ENCODE measurements at regions not wholly inside any gene's neighbourhood (a gene's known extent, or its start where the extent isn't known, plus 50 kb on each side); places are given as distances from the start of the nearest gene placed in this dataset.

- ATAC-seq (peak; percentile 67), DNase-seq (peak in 2 of 3 donors; percentile 8 to 32)
- H3K4me1 Mint-ChIP-seq: peaks cover 12% of the 10 kb centered on the region
- peaks cover 3% of the 10 kb centered on the region for H3K36me3 Mint-ChIP-seq (ENCODE audit: low read depth)
- H3K27me3 Mint-ChIP-seq: no peaks in the 10 kb centered on the region
- no peak overlapping the region for H3K27ac Mint-ChIP-seq
- H3K4me3 Mint-ChIP-seq: no peak overlapping the region
- H3K9me3 ChIP-seq (ENCODE audit: control insufficient read depth, low read length, poor library complexity, severe bottlenecking): no peaks in the 10 kb centered on the region
These were observed 97.3 kb upstream of the DCLK2 start for GRCh38 chr4:149980941-149981340.

GRCh38 chr4:149983401-149983800 lies 94.8 kb upstream of the DCLK2 start:
- Mint-ChIP-seq H3K4me1 (peaks cover 15% of the 10 kb centered on the region), H3K27me3 (no peaks in the 10 kb centered on the region), H3K4me3 (no peak overlapping the region), H3K36me3 (ENCODE audit: low read depth) (peaks cover 3% of the 10 kb centered on the region), H3K27ac (no peak overlapping the region)
- DNase-seq (no peak), ATAC-seq (no peak)
- H3K9me3 ChIP-seq (ENCODE audit: control insufficient read depth, low read length, poor library complexity, severe bottlenecking): no peaks in the 10 kb centered on the region

GRCh38 chr4:149983931-149984330 lies 94.3 kb upstream of the DCLK2 start:
- no peaks in the 10 kb centered on the region for H3K27me3 Mint-ChIP-seq
- H3K4me3 Mint-ChIP-seq: no peak overlapping the region
- no peak for ATAC-seq
- H3K36me3 Mint-ChIP-seq (ENCODE audit: low read depth): peaks cover 3% of the 10 kb centered on the region
- peaks cover 15% of the 10 kb centered on the region for H3K4me1 Mint-ChIP-seq
- no peak for DNase-seq
- no peaks in the 10 kb centered on the region for H3K9me3 ChIP-seq (ENCODE audit: control insufficient read depth, low read length, poor library complexity, severe bottlenecking)
- H3K27ac Mint-ChIP-seq: no peak overlapping the region

GRCh38 chr4:149985981-149986380 lies 92.3 kb upstream of the DCLK2 start:
- ATAC-seq (no peak), DNase-seq (no peak)
- Mint-ChIP-seq H3K36me3 (ENCODE audit: low read depth) (peaks cover 3% of the 10 kb centered on the region), H3K4me3 (no peak overlapping the region), H3K27ac (peak overlapping the region; percentile 89), H3K4me1 (peaks cover 15% of the 10 kb centered on the region), H3K27me3 (no peaks in the 10 kb centered on the region)
- no peaks in the 10 kb centered on the region for H3K9me3 ChIP-seq (ENCODE audit: control insufficient read depth, low read length, poor library complexity, severe bottlenecking)

GRCh38 chr4:149986917-149987316 lies 91.3 kb upstream of the DCLK2 start:
- Mint-ChIP-seq H3K27me3 (no peaks in the 10 kb centered on the region), H3K36me3 (ENCODE audit: low read depth) (peaks cover 3% of the 10 kb centered on the region), H3K4me3 (no peak overlapping the region), H3K4me1 (peaks cover 15% of the 10 kb centered on the region), H3K27ac (peak overlapping the region; percentile 89)
- ATAC-seq: no peak
- no peak for DNase-seq
- no peaks in the 10 kb centered on the region for H3K9me3 ChIP-seq (ENCODE audit: control insufficient read depth, low read length, poor library complexity, severe bottlenecking)

- DNase-seq (no peak), ATAC-seq (no peak)
- Mint-ChIP-seq H3K27me3 (no peaks in the 10 kb centered on the region), H3K4me1 (peaks cover 11% of the 10 kb centered on the region), H3K36me3 (ENCODE audit: low read depth) (peaks cover under 1% of the 10 kb centered on the region), H3K27ac (no peak overlapping the region), H3K4me3 (peak overlapping the region; percentile 12)
- no peaks in the 10 kb centered on the region for H3K9me3 ChIP-seq (ENCODE audit: control insufficient read depth, low read length, poor library complexity, severe bottlenecking)
These were observed 90.7 kb upstream of the DCLK2 start for GRCh38 chr4:149987330-149988086.

- ATAC-seq (no peak), DNase-seq (no peak)
- H3K27ac Mint-ChIP-seq: no peak overlapping the region
- no peaks in the 10 kb centered on the region for H3K9me3 ChIP-seq (ENCODE audit: control insufficient read depth, low read length, poor library complexity, severe bottlenecking)
- H3K4me3 Mint-ChIP-seq: no peak overlapping the region
- no peaks in the 10 kb centered on the region for H3K27me3 Mint-ChIP-seq
- H3K4me1 Mint-ChIP-seq: peaks cover 10% of the 10 kb centered on the region
- no peaks in the 10 kb centered on the region for H3K36me3 Mint-ChIP-seq (ENCODE audit: low read depth)
These were observed 90.2 kb upstream of the DCLK2 start for GRCh38 chr4:149988087-149988410.

- DNase-seq (no peak), ATAC-seq (no peak)
- Mint-ChIP-seq H3K4me3 (peak overlapping the region; percentile 36), H3K4me1 (peaks cover 6% of the 10 kb centered on the region), H3K27ac (no peak overlapping the region), H3K36me3 (ENCODE audit: low read depth) (no peaks in the 10 kb centered on the region), H3K27me3 (no peaks in the 10 kb centered on the region)
- no peaks in the 10 kb centered on the region for H3K9me3 ChIP-seq (ENCODE audit: control insufficient read depth, low read length, poor library complexity, severe bottlenecking)
These were observed 85.2 kb upstream of the DCLK2 start for GRCh38 chr4:149993030-149993429.

GRCh38 chr4:149995134-149995756 lies 83.0 kb upstream of the DCLK2 start:
- H3K4me3 Mint-ChIP-seq: no peak overlapping the region
- peaks cover 8% of the 10 kb centered on the region for H3K4me1 Mint-ChIP-seq
- H3K9me3 ChIP-seq (ENCODE audit: control insufficient read depth, low read length, poor library complexity, severe bottlenecking): no peaks in the 10 kb centered on the region
- H3K27ac Mint-ChIP-seq: no peak overlapping the region
- H3K27me3 Mint-ChIP-seq: no peaks in the 10 kb centered on the region
- DNase-seq (no peak), ATAC-seq (no peak)
- H3K36me3 Mint-ChIP-seq (ENCODE audit: low read depth): no peaks in the 10 kb centered on the region

GRCh38 chr4:149997881-149998421 lies 80.3 kb upstream of the DCLK2 start:
- H3K27me3 Mint-ChIP-seq: peaks cover 8% of the 10 kb centered on the region
- H3K4me3 Mint-ChIP-seq: no peak overlapping the region
- H3K9me3 ChIP-seq (ENCODE audit: control insufficient read depth, low read length, poor library complexity, severe bottlenecking): no peaks in the 10 kb centered on the region
- no peaks in the 10 kb centered on the region for H3K36me3 Mint-ChIP-seq (ENCODE audit: low read depth)
- DNase-seq: no peak
- H3K27ac Mint-ChIP-seq: no peak overlapping the region
- H3K4me1 Mint-ChIP-seq: peaks cover 8% of the 10 kb centered on the region
- ATAC-seq: no peak

GRCh38 chr4:149999485-150000074 lies 78.7 kb upstream of the DCLK2 start:
- no peak for ATAC-seq

GRCh38 chr4:150001815-150002214 lies 76.4 kb upstream of the DCLK2 start:
- Mint-ChIP-seq H3K4me3 (no peak overlapping the region), H3K27ac (no peak overlapping the region), H3K27me3 (peaks cover 20% of the 10 kb centered on the region), H3K36me3 (ENCODE audit: low read depth) (no peaks in the 10 kb centered on the region), H3K4me1 (peaks cover 9% of the 10 kb centered on the region)
- no peak for DNase-seq
- ATAC-seq: no peak
- H3K9me3 ChIP-seq (ENCODE audit: control insufficient read depth, low read length, poor library complexity, severe bottlenecking): no peaks in the 10 kb centered on the region

More at GRCh38 chr4:149999485-150000074, 78.7 kb upstream of the DCLK2 start:
- no peak overlapping the region for H3K4me3 Mint-ChIP-seq
- peaks cover 14% of the 10 kb centered on the region for H3K27me3 Mint-ChIP-seq
- no peaks in the 10 kb centered on the region for H3K9me3 ChIP-seq (ENCODE audit: control insufficient read depth, low read length, poor library complexity, severe bottlenecking)
- no peaks in the 10 kb centered on the region for H3K36me3 Mint-ChIP-seq (ENCODE audit: low read depth)
- peaks cover 8% of the 10 kb centered on the region for H3K4me1 Mint-ChIP-seq
- no peak for DNase-seq
- no peak overlapping the region for H3K27ac Mint-ChIP-seq

GRCh38 chr4:150002561-150002960 lies 75.7 kb upstream of the DCLK2 start:
- no peaks in the 10 kb centered on the region for H3K36me3 Mint-ChIP-seq (ENCODE audit: low read depth)
- peaks cover 7% of the 10 kb centered on the region for H3K4me1 Mint-ChIP-seq
- DNase-seq: no peak
- no peak for ATAC-seq
- no peak overlapping the region for H3K4me3 Mint-ChIP-seq
- no peaks in the 10 kb centered on the region for H3K9me3 ChIP-seq (ENCODE audit: control insufficient read depth, low read length, poor library complexity, severe bottlenecking)
- no peak overlapping the region for H3K27ac Mint-ChIP-seq
- peaks cover 20% of the 10 kb centered on the region for H3K27me3 Mint-ChIP-seq
